ENCODE measurements at regions not wholly inside any gene's neighbourhood (a gene's known extent, or its start where the extent isn't known, plus 50 kb on each side); places are given as distances from the start of the nearest gene placed in this dataset.

- Histone ChIP-seq H3K4me1 (ENCODE audit: control insufficient read depth, low read length) (no peaks in the 10 kb centered on the region), H3K36me3 (ENCODE audit: control insufficient read depth, low read length) (no peaks in the 10 kb centered on the region), H3K4me2 (ENCODE audit: low read length) (no peak overlapping the region), H3K9me2 (replicated peaks; ENCODE audit: control insufficient read depth, low read length) (no peaks in the 10 kb centered on the region), H3K79me2 (ENCODE audit: control insufficient read depth, low read length) (no peaks in the 10 kb centered on the region), H3K27me3 (ENCODE audit: control insufficient read depth, low read length) (no peaks in the 10 kb centered on the region), H3K9me3 (ENCODE audit: control insufficient read depth, insufficient read depth, low read length) (no peaks in the 10 kb centered on the region), H4K20me1 (ENCODE audit: control insufficient read depth, insufficient read depth, low read depth, low read length) (no peaks in the 10 kb centered on the region), H3F3A (ENCODE audit: control insufficient read depth, insufficient read depth) (no peaks in the 10 kb centered on the region), H3K27ac (ENCODE audit: low read depth, low read length) (no peak overlapping the region), H3K4me3 (ENCODE audit: low read length) (no peak overlapping the region)
- TF ChIP-seq CTCF (IDR thresholded peaks at IDR 0.05; ENCODE audit: low read depth, low read length, poor library complexity, severe bottlenecking), result no peak
- no peak for TF ChIP-seq EZH2phosphoT487 (IDR thresholded peaks at IDR 0.05; ENCODE audit: borderline replicate concordance, low read length)
Observed at GRCh38 chr9:88230612-88231011, 92.3 kb upstream of the SPATA31C2 start.

GRCh38 chr9:88229434-88229833 lies 91.2 kb upstream of the SPATA31C2 start:
- H3K4me1 ChIP-seq (ENCODE audit: control insufficient read depth, low read length), result no peaks in the 10 kb centered on the region
- H4K20me1 ChIP-seq (ENCODE audit: control insufficient read depth, insufficient read depth, low read depth, low read length), result no peaks in the 10 kb centered on the region
- no peaks in the 10 kb centered on the region for H3F3A ChIP-seq (ENCODE audit: control insufficient read depth, insufficient read depth)
- H3K4me3 ChIP-seq (ENCODE audit: low read length), result no peak overlapping the region
- no peak overlapping the region for H3K4me2 ChIP-seq (ENCODE audit: low read length)
- TF ChIP-seq CTCF (IDR thresholded peaks at IDR 0.05; ENCODE audit: low read depth, low read length, poor library complexity, severe bottlenecking), result no peak
- no peaks in the 10 kb centered on the region for H3K9me3 ChIP-seq (ENCODE audit: control insufficient read depth, insufficient read depth, low read length)
- no peaks in the 10 kb centered on the region for H3K9me2 ChIP-seq (replicated peaks; ENCODE audit: control insufficient read depth, low read length)
- H3K36me3 ChIP-seq (ENCODE audit: control insufficient read depth, low read length), result no peaks in the 10 kb centered on the region
- no peaks in the 10 kb centered on the region for H3K27me3 ChIP-seq (ENCODE audit: control insufficient read depth, low read length)
- H3K27ac ChIP-seq (ENCODE audit: low read depth, low read length), result no peak overlapping the region
- no peaks in the 10 kb centered on the region for H3K79me2 ChIP-seq (ENCODE audit: control insufficient read depth, low read length)

GRCh38 chr9:88224938-88225337 lies 86.7 kb upstream of the SPATA31C2 start:
- Histone ChIP-seq H3K9me2 (replicated peaks; ENCODE audit: control insufficient read depth, low read length) (no peaks in the 10 kb centered on the region), H3K9me3 (ENCODE audit: control insufficient read depth, insufficient read depth, low read length) (no peaks in the 10 kb centered on the region), H3K4me1 (ENCODE audit: control insufficient read depth, low read length) (no peaks in the 10 kb centered on the region), H3K36me3 (ENCODE audit: control insufficient read depth, low read length) (no peaks in the 10 kb centered on the region), H4K20me1 (ENCODE audit: control insufficient read depth, insufficient read depth, low read depth, low read length) (no peaks in the 10 kb centered on the region), H3K27me3 (ENCODE audit: control insufficient read depth, low read length) (no peaks in the 10 kb centered on the region), H3K79me2 (ENCODE audit: control insufficient read depth, low read length) (no peaks in the 10 kb centered on the region), H3K4me3 (ENCODE audit: low read length) (no peak overlapping the region), H3F3A (ENCODE audit: control insufficient read depth, insufficient read depth) (no peaks in the 10 kb centered on the region), H3K27ac (ENCODE audit: low read depth, low read length) (no peak overlapping the region), H3K4me2 (ENCODE audit: low read length) (no peak overlapping the region)
- no peak for TF ChIP-seq CTCF (IDR thresholded peaks at IDR 0.05; ENCODE audit: low read depth, low read length, poor library complexity, severe bottlenecking)
- TF ChIP-seq EZH2phosphoT487 (IDR thresholded peaks at IDR 0.05; ENCODE audit: borderline replicate concordance, low read length), result no peak

- TF ChIP-seq EZH2phosphoT487 (IDR thresholded peaks at IDR 0.05; ENCODE audit: borderline replicate concordance, low read length), result no peak
- no peak for TF ChIP-seq CTCF (IDR thresholded peaks at IDR 0.05; ENCODE audit: low read depth, low read length, poor library complexity, severe bottlenecking)
- Histone ChIP-seq H3F3A (ENCODE audit: control insufficient read depth, insufficient read depth) (no peaks in the 10 kb centered on the region), H3K27me3 (ENCODE audit: control insufficient read depth, low read length) (no peaks in the 10 kb centered on the region), H3K36me3 (ENCODE audit: control insufficient read depth, low read length) (no peaks in the 10 kb centered on the region), H3K79me2 (ENCODE audit: control insufficient read depth, low read length) (no peaks in the 10 kb centered on the region), H4K20me1 (ENCODE audit: control insufficient read depth, insufficient read depth, low read depth, low read length) (no peaks in the 10 kb centered on the region), H3K4me2 (ENCODE audit: low read length) (no peak overlapping the region), H3K9me3 (ENCODE audit: control insufficient read depth, insufficient read depth, low read length) (no peaks in the 10 kb centered on the region), H3K9me2 (replicated peaks; ENCODE audit: control insufficient read depth, low read length) (no peaks in the 10 kb centered on the region), H3K4me3 (ENCODE audit: low read length) (no peak overlapping the region), H3K27ac (ENCODE audit: low read depth, low read length) (no peak overlapping the region), H3K4me1 (ENCODE audit: control insufficient read depth, low read length) (no peaks in the 10 kb centered on the region)
Observed at GRCh38 chr9:88221105-88221504, 82.8 kb upstream of the SPATA31C2 start.

Data from DOHH2 (cell line).